Fibroblast of peridontal ligament (primary cell): ENCODE measurements at regions not wholly inside any gene's neighbourhood (a gene's known extent, or its start where the extent isn't known, plus 50 kb on each side); places are given as distances from the start of the nearest gene placed in this dataset.
"Not testable (repeated sequence)": the region's sequence is repeated elsewhere in the genome, so short reads cannot be mapped to it uniquely, and the experiment has no call there.

ENCODE experiments used
- DNase-seq: peaks from one replicate; pipeline ENCODE4 v3.0.0-alpha.2; 2010; ENCODE audit errors: extremely low read depth

- DNase-seq, result no peak
These were observed 763.7 kb upstream of the TMEM132C start for GRCh38 chr12:127503246-127503645.

GRCh38 chr12:127503996-127504395, 763.0 kb upstream of the TMEM132C start:
- not testable (repeated sequence) for DNase-seq

GRCh38 chr12:127504874-127505273, 762.1 kb upstream of the TMEM132C start:
- no peak for DNase-seq

- DNase-seq, result no peak
These were observed 759.6 kb upstream of the TMEM132C start for GRCh38 chr12:127507341-127507740.

GRCh38 chr12:127509066-127509778, 757.7 kb upstream of the TMEM132C start:
- DNase-seq, result peak; percentile 95

- peak; percentile 63 for DNase-seq
These were observed 751.0 kb upstream of the TMEM132C start for GRCh38 chr12:127515941-127516340.

- peak; percentile 53 for DNase-seq
These were observed 750.5 kb upstream of the TMEM132C start for GRCh38 chr12:127516467-127516866.

GRCh38 chr12:127519779-127520178, 747.2 kb upstream of the TMEM132C start:
- no peak for DNase-seq

GRCh38 chr12:127526925-127527324, 740.0 kb upstream of the TMEM132C start:
- no peak for DNase-seq

GRCh38 chr12:127528551-127528950, 738.4 kb upstream of the TMEM132C start:
- DNase-seq, result no peak

- no peak for DNase-seq
These were observed 735.4 kb upstream of the TMEM132C start for GRCh38 chr12:127531542-127531941.

GRCh38 chr12:127533353-127533752, 733.6 kb upstream of the TMEM132C start:
- DNase-seq, result no peak

- no peak for DNase-seq
These were observed 730.0 kb upstream of the TMEM132C start for GRCh38 chr12:127536833-127537428.

- DNase-seq, result no peak
These were observed 728.7 kb upstream of the TMEM132C start for GRCh38 chr12:127538316-127538715.

- DNase-seq, result no peak
These were observed 727.6 kb upstream of the TMEM132C start for GRCh38 chr12:127539226-127539858.

- DNase-seq, result no peak
These were observed 724.6 kb upstream of the TMEM132C start for GRCh38 chr12:127542391-127542790.

GRCh38 chr12:127542931-127543330, 724.0 kb upstream of the TMEM132C start:
- no peak for DNase-seq

GRCh38 chr12:127546721-127547505, 720.1 kb upstream of the TMEM132C start:
- peak; percentile 27 for DNase-seq

- peak; percentile 77 for DNase-seq
These were observed 718.8 kb upstream of the TMEM132C start for GRCh38 chr12:127548123-127548553.

- peak; percentile 51 for DNase-seq
These were observed 716.7 kb upstream of the TMEM132C start for GRCh38 chr12:127550271-127550670.

GRCh38 chr12:127552838-127553237, 714.1 kb upstream of the TMEM132C start:
- no peak for DNase-seq

GRCh38 chr12:127555071-127555470, 711.9 kb upstream of the TMEM132C start:
- no peak for DNase-seq
